ENCODE measurements at regions not wholly inside any gene's neighbourhood (a gene's known extent, or its start where the extent isn't known, plus 50 kb on each side); places are given as distances from the start of the nearest gene placed in this dataset.

DNA sequence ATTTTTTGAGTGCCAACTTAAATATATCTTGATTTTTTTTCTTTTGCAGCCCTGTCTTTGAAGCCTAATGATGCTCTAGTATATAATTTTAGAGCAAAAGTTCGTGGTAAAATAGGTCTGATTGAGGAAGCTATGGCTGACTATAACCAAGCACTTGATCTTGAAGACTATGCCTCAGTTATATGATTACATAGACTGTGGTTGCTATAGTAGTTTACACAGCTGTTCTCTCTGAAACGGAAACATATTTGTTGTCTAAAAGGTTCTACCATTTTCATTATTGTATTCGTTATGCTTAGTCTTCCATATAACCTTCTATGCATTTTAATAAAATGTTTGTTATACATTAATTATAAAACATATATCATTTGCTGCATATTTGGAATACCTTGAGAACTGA, 246.7 kb downstream of the TTC6 start:
- TF ChIP-seq, protein P1, sequence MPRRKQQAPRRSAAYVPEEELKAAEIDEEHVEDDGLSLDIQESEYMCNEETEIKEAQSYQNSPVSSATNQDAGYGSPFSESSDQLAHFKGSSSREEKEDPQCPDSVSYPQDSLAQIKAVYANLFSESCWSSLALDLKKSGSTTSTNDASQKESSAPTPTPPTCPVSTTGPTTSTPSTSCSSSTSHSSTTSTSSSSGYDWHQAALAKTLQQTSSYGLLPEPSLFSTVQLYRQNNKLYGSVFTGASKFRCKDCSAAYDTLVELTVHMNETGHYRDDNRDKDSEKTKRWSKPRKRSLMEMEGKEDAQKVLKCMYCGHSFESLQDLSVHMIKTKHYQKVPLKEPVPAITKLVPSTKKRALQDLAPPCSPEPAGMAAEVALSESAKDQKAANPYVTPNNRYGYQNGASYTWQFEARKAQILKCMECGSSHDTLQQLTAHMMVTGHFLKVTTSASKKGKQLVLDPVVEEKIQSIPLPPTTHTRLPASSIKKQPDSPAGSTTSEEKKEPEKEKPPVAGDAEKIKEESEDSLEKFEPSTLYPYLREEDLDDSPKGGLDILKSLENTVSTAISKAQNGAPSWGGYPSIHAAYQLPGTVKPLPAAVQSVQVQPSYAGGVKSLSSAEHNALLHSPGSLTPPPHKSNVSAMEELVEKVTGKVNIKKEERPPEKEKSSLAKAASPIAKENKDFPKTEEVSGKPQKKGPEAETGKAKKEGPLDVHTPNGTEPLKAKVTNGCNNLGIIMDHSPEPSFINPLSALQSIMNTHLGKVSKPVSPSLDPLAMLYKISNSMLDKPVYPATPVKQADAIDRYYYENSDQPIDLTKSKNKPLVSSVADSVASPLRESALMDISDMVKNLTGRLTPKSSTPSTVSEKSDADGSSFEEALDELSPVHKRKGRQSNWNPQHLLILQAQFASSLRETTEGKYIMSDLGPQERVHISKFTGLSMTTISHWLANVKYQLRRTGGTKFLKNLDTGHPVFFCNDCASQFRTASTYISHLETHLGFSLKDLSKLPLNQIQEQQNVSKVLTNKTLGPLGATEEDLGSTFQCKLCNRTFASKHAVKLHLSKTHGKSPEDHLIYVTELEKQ (tag by site-specific recombination; IDR thresholded peaks at IDR 0.05; ENCODE audit: borderline replicate concordance), result no peak
- TF ChIP-seq ZNF76 (tag by site-specific recombination; IDR thresholded peaks at IDR 0.05; ENCODE audit: borderline replicate concordance, low read depth), result no peak
- ChIA-PET POLR2A (no interaction called here), CTCF (no interaction called here)
- Histone ChIP-seq H3K4me3 (ENCODE audit: low read depth, low read length) (no peak overlapping the region), H3K27ac (ENCODE audit: extremely low read depth, low read depth, low read length) (no peak overlapping the region), H3K4me1 (ENCODE audit: control insufficient read depth, insufficient read depth, low read length) (no peaks in the 10 kb centered on the region), H3K9me3 (ENCODE audit: control insufficient read depth, insufficient read depth, low read depth, low read length) (no peaks in the 10 kb centered on the region), H3K36me3 (ENCODE audit: control insufficient read depth in 2 of 2, insufficient read depth in 1 of 2, low read length in 2 of 2) (no peaks in the 10 kb centered on the region)

DNA sequence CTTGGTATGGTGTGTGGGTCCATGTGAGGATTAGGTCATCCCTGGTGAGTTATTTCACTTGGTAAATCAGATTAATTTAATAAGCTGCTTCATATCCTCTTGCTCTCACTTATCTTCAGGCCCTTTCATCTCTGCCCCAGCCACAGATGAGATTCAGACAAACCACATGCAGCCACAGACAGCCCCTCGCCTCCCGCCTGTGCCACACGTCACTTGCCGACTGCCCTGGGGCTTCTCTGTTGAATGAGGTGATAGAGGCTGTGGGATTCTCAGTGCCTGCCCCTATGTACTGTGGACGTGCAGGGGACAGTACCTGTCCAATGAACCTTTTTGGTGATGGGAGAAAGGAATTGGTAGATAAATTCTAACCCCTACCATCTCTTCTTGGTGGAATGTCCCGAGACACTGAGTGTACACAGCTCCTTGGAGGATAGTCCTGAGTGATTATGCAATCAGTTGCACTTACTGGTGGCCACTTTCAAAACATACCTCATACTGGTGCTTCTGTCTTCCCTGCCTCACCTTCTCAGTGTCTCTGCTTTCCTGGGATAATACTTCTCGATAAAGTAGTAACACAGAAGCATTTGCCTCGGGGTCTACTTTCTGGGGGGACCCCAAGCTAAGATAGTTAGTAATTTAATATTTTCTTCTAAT, 248.7 kb downstream of the TTC6 start:
- Histone ChIP-seq H3K9me3 (ENCODE audit: control insufficient read depth, insufficient read depth, low read depth, low read length) (no peaks in the 10 kb centered on the region), H3K27ac (ENCODE audit: extremely low read depth, low read depth, low read length) (no peak overlapping the region), H3K36me3 (ENCODE audit: control insufficient read depth in 2 of 2, insufficient read depth in 1 of 2, low read length in 2 of 2) (no peaks in the 10 kb centered on the region), H3K4me1 (ENCODE audit: control insufficient read depth, insufficient read depth, low read length) (no peaks in the 10 kb centered on the region), H3K4me3 (ENCODE audit: low read depth, low read length) (no peak overlapping the region)
- ChIA-PET CTCF (interaction anchor here (0.6 kb wide), 1 partner anchor 1485 kb away, joined by 3 read pairs; no protein-coding TSS in a partner anchor), POLR2A (no interaction called here)
- no peak for TF ChIP-seq ZNF544 (tag by site-specific recombination; IDR thresholded peaks at IDR 0.05)
- no peak for TF ChIP-seq GFI1B (tag by site-specific recombination; IDR thresholded peaks at IDR 0.05)
- TF ChIP-seq ZSCAN30 (tag by site-specific recombination; IDR thresholded peaks at IDR 0.05), result no peak
- no peak for TF ChIP-seq ZNF223 (tag by site-specific recombination; IDR thresholded peaks at IDR 0.05)
- no peak for TF ChIP-seq HOXC10 (CRISPR knock-in tag; IDR thresholded peaks at IDR 0.05)
- TF ChIP-seq TRIM28 (IDR thresholded peaks at IDR 0.05; ENCODE audit: borderline replicate concordance, low read length), result no peak
- TF ChIP-seq SP2 (tag by site-specific recombination; IDR thresholded peaks at IDR 0.05), result no peak
- no peak for TF ChIP-seq ZNF19 (tag by site-specific recombination; IDR thresholded peaks at IDR 0.05; ENCODE audit: low read depth)
- TF ChIP-seq, protein P2, sequence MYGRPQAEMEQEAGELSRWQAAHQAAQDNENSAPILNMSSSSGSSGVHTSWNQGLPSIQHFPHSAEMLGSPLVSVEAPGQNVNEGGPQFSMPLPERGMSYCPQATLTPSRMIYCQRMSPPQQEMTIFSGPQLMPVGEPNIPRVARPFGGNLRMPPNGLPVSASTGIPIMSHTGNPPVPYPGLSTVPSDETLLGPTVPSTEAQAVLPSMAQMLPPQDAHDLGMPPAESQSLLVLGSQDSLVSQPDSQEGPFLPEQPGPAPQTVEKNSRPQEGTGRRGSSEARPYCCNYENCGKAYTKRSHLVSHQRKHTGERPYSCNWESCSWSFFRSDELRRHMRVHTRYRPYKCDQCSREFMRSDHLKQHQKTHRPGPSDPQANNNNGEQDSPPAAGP (tag by site-specific recombination; IDR thresholded peaks at IDR 0.05), result no peak
- TF ChIP-seq ZNF555 (tag by site-specific recombination; conservative IDR thresholded peaks at IDR 0.05), result no peak
- TF ChIP-seq IKZF3 (tag by site-specific recombination; IDR thresholded peaks at IDR 0.05), result no peak
- TF ChIP-seq ZNF561 (tag by site-specific recombination; IDR thresholded peaks at IDR 0.05; ENCODE audit: borderline replicate concordance), result no peak
- no peak for TF ChIP-seq EGR2 (tag by site-specific recombination; IDR thresholded peaks at IDR 0.05; ENCODE audit: low read depth)
- no peak for TF ChIP-seq ZNF768 (tag by site-specific recombination; IDR thresholded peaks at IDR 0.05)
- no peak for TF ChIP-seq ZFP3 (tag by site-specific recombination; IDR thresholded peaks at IDR 0.05; ENCODE audit: low read depth)
- TF ChIP-seq ZNF274 (IDR thresholded peaks at IDR 0.05; ENCODE audit: low read length), result no peak
- TF ChIP-seq ZNF274 (tag by site-specific recombination; IDR thresholded peaks at IDR 0.05; ENCODE audit: borderline replicate concordance), result no peak
- TF ChIP-seq ZNF214 (tag by site-specific recombination; IDR thresholded peaks at IDR 0.05; ENCODE audit: borderline replicate concordance), result no peak
- no peak for TF ChIP-seq ZBTB17 (tag by site-specific recombination; IDR thresholded peaks at IDR 0.05)
- TF ChIP-seq ZBTB1 (tag by site-specific recombination; IDR thresholded peaks at IDR 0.05), result no peak
- no peak for TF ChIP-seq ZNF48 (tag by site-specific recombination; IDR thresholded peaks at IDR 0.05)
